Right lobe of liver (tissue), 6 donors: ENCODE measurements at regions not wholly inside any gene's neighbourhood (a gene's known extent, or its start where the extent isn't known, plus 50 kb on each side); places are given as distances from the start of the nearest gene placed in this dataset.

Experiments
- ATAC-seq, 4 donors: fragments of 200-7000 bp; cut with Tn5 transposase; one replicate each; pipeline ENCODE4 v1.9.1; 2020; ENCODE audit warnings: mild to moderate bottlenecking in 4 of 4, moderate library complexity in 4 of 4
- DNase-seq, 3 donors: peaks; one replicate each; pipeline ENCODE4 v3.0.0-alpha.2; 2020
- H3K27ac ChIP-seq, 3 donors: fragments of 200-600 bp; one replicate each; pipeline ENCODE4 v1.8.0; 2022
- H3K27me3 ChIP-seq, 2 donors: fragments of 200-600 bp; one replicate each; pipeline ENCODE4 v1.8.0; 2022
- H3K36me3 ChIP-seq, 4 donors: fragments of 200-600 bp; sonication (generic) in 1 of 4; one replicate each; pipeline versions ENCODE4 v1.5.1 to v1.8.0; 2017 to 2022; ENCODE audit warnings: control low read depth in 1 of 4
- H3K4me1 ChIP-seq, 4 donors: fragments of 200-600 bp; sonication (generic) in 1 of 4; one replicate each; pipeline versions ENCODE4 v1.5.1 to v1.8.0; 2017 to 2022; ENCODE audit warnings: control low read depth in 1 of 4
- H3K4me3 ChIP-seq, 3 donors: fragments of 200-600 bp; one replicate each; pipeline ENCODE4 v1.8.0; 2022
- H3K9me3 ChIP-seq, 4 donors: fragments of 200-600 bp; sonication (generic) in 1 of 4; one replicate each; pipeline versions ENCODE4 v1.5.1 to v1.8.0; 2017 to 2022; ENCODE audit warnings: control low read depth in 1 of 4
- CTCF ChIP-seq, 4 donors: fragments of 200-600 bp in 3 of 4; fragments of 450-650 bp in 1 of 4; IDR thresholded peaks; one replicate each; pipeline versions ENCODE4 v1.5.1 to v1.8.0; 2016 to 2022; ENCODE audit warnings: antibody characterized with exemption in 4 of 4, mild to moderate bottlenecking in 2 of 4
- POLR2A ChIP-seq: fragments of 450-650 bp; IDR thresholded peaks from one replicate; pipeline ENCODE4 v1.6.1; 2017; ENCODE audit warnings: antibody characterized with exemption, mild to moderate bottlenecking
- WGBS: methylation state at CpG from one replicate; pipeline ENCODE4 v1.1.6; 2018; ENCODE audit warnings: low coverage, low lambda C conversion rate; ENCODE audit not compliant: insufficient coverage; ENCODE audit errors: missing lambda C conversion rate; 5-methylcytosine and 5-hydroxymethylcytosine counted together
- intact Hi-C, 2 donors: fragments of 100-400 bp; cut with DNase I; formaldehyde crosslinking; loops; one replicate each; pipeline versions ENCODE4 v1.11.2 to v1.14.1; 2022
- donor health status: DM: no; HTN: yes; CAD: no.
- donor health status: DM: no; HTN: no; CAD: no.
- donor health status: DM: no; HTN: no; CAD: no.
- donor health status: DM: no; HTN: yes; CAD: no.
- donor health status: DM: no; HTN: yes; CAD: no.

- H3K27ac ChIP-seq, result no peak overlapping the region
- intact Hi-C loops, result no loop called here
- H3K4me3 ChIP-seq, result no peak overlapping the region
- no peak for TF ChIP-seq CTCF (IDR thresholded peaks at IDR 0.05)
- no peak for TF ChIP-seq POLR2A
- DNase-seq, result no peak
- ATAC-seq, result no peak
- WGBS, result 43% methylated on average over 6 of the region's 7 CpGs
- H3K27me3 ChIP-seq, result no peaks in the 10 kb centered on the region
- H3K9me3 ChIP-seq, result no peaks in the 10 kb centered on the region
- no peaks in the 10 kb centered on the region for H3K4me1 ChIP-seq
- no peaks in the 10 kb centered on the region for H3K36me3 ChIP-seq
These were observed 201.6 kb downstream of the EN1 start for GRCh38 chr2:118645876-118646275.

- DNase-seq, result no peak
- H3K4me1 ChIP-seq, result no peaks in the 10 kb centered on the region
- H3K9me3 ChIP-seq, result no peaks in the 10 kb centered on the region
- H3K4me3 ChIP-seq, result no peak overlapping the region
- H3K27ac ChIP-seq, result no peak overlapping the region
- TF ChIP-seq POLR2A, result no peak
- TF ChIP-seq CTCF (IDR thresholded peaks at IDR 0.05), result no peak
- 12% methylated on average over 4 of the region's 4 CpGs for WGBS
- no peak for ATAC-seq
- H3K27me3 ChIP-seq, result no peaks in the 10 kb centered on the region
- no peaks in the 10 kb centered on the region for H3K36me3 ChIP-seq
- intact Hi-C loops, result no loop called here
These were observed 203.3 kb downstream of the EN1 start for GRCh38 chr2:118644190-118644589.

- Histone ChIP-seq H3K27me3 (no peaks in the 10 kb centered on the region), H3K36me3 (no peaks in the 10 kb centered on the region), H3K27ac (no peak overlapping the region), H3K4me1 (no peaks in the 10 kb centered on the region), H3K4me3 (no peak overlapping the region), H3K9me3 (no peaks in the 10 kb centered on the region)
- intact Hi-C loops, result no loop called here
- WGBS, result 37% methylated on average over 4 of the region's 4 CpGs
- TF ChIP-seq POLR2A (no peak), CTCF (IDR thresholded peaks at IDR 0.05) (no peak)
- DNase-seq (no peak), ATAC-seq (no peak)
These were observed 204.2 kb downstream of the EN1 start for GRCh38 chr2:118643294-118643693.

- WGBS, result 33% methylated on average over 2 of the region's 2 CpGs
- DNase-seq (no peak), ATAC-seq (no peak)
- Histone ChIP-seq H3K4me1 (no peaks in the 10 kb centered on the region), H3K9me3 (no peaks in the 10 kb centered on the region), H3K27ac (no peak overlapping the region), H3K4me3 (no peak overlapping the region), H3K36me3 (no peaks in the 10 kb centered on the region), H3K27me3 (no peaks in the 10 kb centered on the region)
- intact Hi-C loops, result no loop called here
- TF ChIP-seq POLR2A (no peak), CTCF (IDR thresholded peaks at IDR 0.05) (no peak)
These were observed 204.9 kb downstream of the EN1 start for GRCh38 chr2:118642501-118642900.

- Histone ChIP-seq H3K4me1 (no peaks in the 10 kb centered on the region), H3K4me3 (no peak overlapping the region), H3K9me3 (no peaks in the 10 kb centered on the region), H3K27ac (no peak overlapping the region), H3K27me3 (no peaks in the 10 kb centered on the region), H3K36me3 (no peaks in the 10 kb centered on the region)
- no peak for TF ChIP-seq CTCF (IDR thresholded peaks at IDR 0.05)
- no peak for TF ChIP-seq POLR2A
- intact Hi-C loops, result no loop called here
- ATAC-seq, result no peak
- no CpG with 5 or more reads among the region's 1 CpG for WGBS
- DNase-seq, result no peak
These were observed 205.7 kb downstream of the EN1 start for GRCh38 chr2:118641711-118642110.
